GM23338 (cell line): ENCODE measurements at regions not wholly inside any gene's neighbourhood (a gene's known extent, or its start where the extent isn't known, plus 50 kb on each side); places are given as distances from the start of the nearest gene placed in this dataset.

ENCODE experiments used
- ATAC-seq: fragments of 200-7000 bp; cut with Tn5 transposase; 3 replicates; pipeline ENCODE4 v1.9.1; 2020
- DNase-seq: peaks from one replicate; pipeline ENCODE4 v3.0.0-alpha.2; 2015; ENCODE audit warnings: low spot score
- H2AFZ ChIP-seq: fragments of 200-600 bp; sonication (generic); 2 replicates; pipeline ENCODE4 v1.8.0; 2016; ENCODE audit warnings: antibody characterized with exemption, mild to moderate bottlenecking, moderate library complexity
- H3F3A ChIP-seq: fragments of 200-600 bp; sonication (generic); replicated peaks from 2 replicates; pipeline ENCODE4 v1.8.0; 2017; ENCODE audit warnings: antibody characterized with exemption, mixed run types, low read depth
- H3K27ac ChIP-seq: fragments of 200-600 bp; sonication (generic); 2 replicates; pipeline ENCODE4 v1.6.1; 2016; ENCODE audit warnings: low read depth
- H3K27me3 ChIP-seq: fragments of 200-600 bp; sonication (generic); 2 replicates; pipeline ENCODE4 v1.8.0; 2016; ENCODE audit warnings: mild to moderate bottlenecking, mixed run types, moderate library complexity; ENCODE audit not compliant: insufficient read depth
- H3K36me3 ChIP-seq: fragments of 200-600 bp; sonication (generic); 2 replicates; pipeline ENCODE4 v1.8.0; 2016; ENCODE audit warnings: mild to moderate bottlenecking; ENCODE audit not compliant: insufficient read depth
- H3K4me1 ChIP-seq: fragments of 200-600 bp; sonication (generic); 2 replicates; pipeline ENCODE4 v1.8.0; 2016; ENCODE audit warnings: mild to moderate bottlenecking, moderate library complexity; ENCODE audit not compliant: insufficient read depth
- H3K4me2 ChIP-seq: fragments of 200-600 bp; sonication (generic); 2 replicates; pipeline ENCODE4 v1.7.1; 2017; ENCODE audit warnings: mixed run types
- H3K4me3 ChIP-seq: fragments of 200-600 bp; sonication (generic); 2 replicates; pipeline ENCODE4 v1.6.1; 2016; ENCODE audit warnings: mixed run types
- H3K79me2 ChIP-seq: fragments of 200-600 bp; sonication (generic); replicated peaks from 2 replicates; pipeline ENCODE4 v1.8.0; 2017; ENCODE audit warnings: mild to moderate bottlenecking; ENCODE audit not compliant: insufficient read depth
- H3K9me2 ChIP-seq: fragments of 200-600 bp; sonication (generic); 2 replicates; pipeline ENCODE4 v1.8.0; 2017; ENCODE audit not compliant: insufficient read depth
- H4K20me1 ChIP-seq: fragments of 200-600 bp; sonication (generic); replicated peaks from 2 replicates; pipeline ENCODE4 v1.8.0; 2017; ENCODE audit warnings: mild to moderate bottlenecking; ENCODE audit not compliant: insufficient read depth
- H3K27ac Mint-ChIP-seq: 2 replicates; pipeline ENCODE4 v1.8.0; 2020; ENCODE audit warnings: inconsistent platforms, mild to moderate bottlenecking, moderate library complexity, mixed read lengths
- H3K27me3 Mint-ChIP-seq: 3 replicates; pipeline ENCODE4 v1.8.0; 2022; ENCODE audit warnings: low read depth, mild to moderate bottlenecking, moderate library complexity, mixed read lengths, inconsistent platforms; ENCODE audit not compliant: insufficient read depth, poor library complexity
- H3K36me3 Mint-ChIP-seq: 3 replicates; pipeline ENCODE4 v1.8.0; 2021; ENCODE audit warnings: low read depth, mild to moderate bottlenecking, inconsistent platforms, moderate library complexity, mixed read lengths
- H3K4me1 Mint-ChIP-seq: 3 replicates; pipeline ENCODE4 v1.8.0; 2020; ENCODE audit warnings: mild to moderate bottlenecking, inconsistent platforms, mixed read lengths
- H3K4me3 Mint-ChIP-seq: 3 replicates; pipeline ENCODE4 v1.8.0; 2021; ENCODE audit warnings: moderate library complexity, mild to moderate bottlenecking, inconsistent platforms, mixed read lengths
- H3K9me3 Mint-ChIP-seq: 3 replicates; pipeline ENCODE4 v1.8.0; 2020; ENCODE audit warnings: moderate library complexity, mild to moderate bottlenecking, inconsistent platforms, mixed read lengths
- CREB1 ChIP-seq: fragments of 250-450 bp; sonication (Bioruptor Pico); IDR thresholded peaks from 2 replicates; pipeline ENCODE4 v1.5.0; 2020; ENCODE audit warnings: low read depth, mild to moderate bottlenecking, moderate library complexity
- EZH2 ChIP-seq: fragments of 200-600 bp; sonication (generic); IDR thresholded peaks from one replicate; pipeline ENCODE4 v1.8.0; 2017; ENCODE audit warnings: antibody characterized with exemption, mild to moderate bottlenecking, low read depth; ENCODE audit not compliant: unreplicated experiment
- EZH2phosphoT487 ChIP-seq: fragments of 200-600 bp; sonication (generic); IDR thresholded peaks from one replicate; pipeline ENCODE4 v1.8.1; 2018; ENCODE audit warnings: antibody characterized with exemption; ENCODE audit not compliant: unreplicated experiment
- JUNB ChIP-seq: IDR thresholded peaks from one replicate; pipeline ENCODE4 v1.6.1; 2016; ENCODE audit warnings: antibody characterized with exemption; ENCODE audit not compliant: unreplicated experiment
- NANOG ChIP-seq: IDR thresholded peaks from 2 replicates; pipeline ENCODE4 v1.6.1; 2016; ENCODE audit warnings: antibody characterized with exemption, borderline replicate concordance
- POLR2AphosphoS5 ChIP-seq: IDR thresholded peaks from 2 replicates; pipeline ENCODE4 v1.6.1; 2016; ENCODE audit warnings: antibody characterized with exemption, low read depth
- REST ChIP-seq: IDR thresholded peaks from one replicate; pipeline ENCODE4 v1.6.1; 2018; ENCODE audit warnings: antibody characterized with exemption; ENCODE audit not compliant: unreplicated experiment
- STAT1 ChIP-seq: IDR thresholded peaks from one replicate; pipeline ENCODE4 v1.6.1; 2016; ENCODE audit warnings: antibody characterized with exemption; ENCODE audit not compliant: unreplicated experiment
- TF ChIP-seq, protein P1 (sequence below), 2 experiments: fragments of 200-600 bp in 1 of 2; sonication (generic) in 1 of 2; conservative IDR thresholded peaks; 2 replicates each; pipeline versions ENCODE4 v1.5.1 to v1.6.1; 2016 to 2017; ENCODE audit warnings: antibody characterized with exemption in 2 of 2, low read depth in 2 of 2, mild to moderate bottlenecking in 2 of 2, moderate library complexity in 1 of 2
- TF ChIP-seq, protein P2 (sequence below): IDR thresholded peaks from 2 replicates; pipeline ENCODE4 v1.6.1; 2016; ENCODE audit warnings: antibody characterized with exemption

- Mint-ChIP-seq H3K4me1 (no peaks in the 10 kb centered on the region), H3K27me3 (peaks cover under 1% of the 10 kb centered on the region), H3K9me3 (no peaks in the 10 kb centered on the region), H3K27ac (no peak overlapping the region), H3K36me3 (no peaks in the 10 kb centered on the region), H3K4me3 (no peak overlapping the region)
- H3K27ac ChIP-seq, result no peak overlapping the region
- H3K9me2 ChIP-seq, result peaks cover 17% of the 10 kb centered on the region; the same call in 1 of the 2 replicates
- H3K4me2 ChIP-seq, result no peak overlapping the region
- TF ChIP-seq, protein P1, sequence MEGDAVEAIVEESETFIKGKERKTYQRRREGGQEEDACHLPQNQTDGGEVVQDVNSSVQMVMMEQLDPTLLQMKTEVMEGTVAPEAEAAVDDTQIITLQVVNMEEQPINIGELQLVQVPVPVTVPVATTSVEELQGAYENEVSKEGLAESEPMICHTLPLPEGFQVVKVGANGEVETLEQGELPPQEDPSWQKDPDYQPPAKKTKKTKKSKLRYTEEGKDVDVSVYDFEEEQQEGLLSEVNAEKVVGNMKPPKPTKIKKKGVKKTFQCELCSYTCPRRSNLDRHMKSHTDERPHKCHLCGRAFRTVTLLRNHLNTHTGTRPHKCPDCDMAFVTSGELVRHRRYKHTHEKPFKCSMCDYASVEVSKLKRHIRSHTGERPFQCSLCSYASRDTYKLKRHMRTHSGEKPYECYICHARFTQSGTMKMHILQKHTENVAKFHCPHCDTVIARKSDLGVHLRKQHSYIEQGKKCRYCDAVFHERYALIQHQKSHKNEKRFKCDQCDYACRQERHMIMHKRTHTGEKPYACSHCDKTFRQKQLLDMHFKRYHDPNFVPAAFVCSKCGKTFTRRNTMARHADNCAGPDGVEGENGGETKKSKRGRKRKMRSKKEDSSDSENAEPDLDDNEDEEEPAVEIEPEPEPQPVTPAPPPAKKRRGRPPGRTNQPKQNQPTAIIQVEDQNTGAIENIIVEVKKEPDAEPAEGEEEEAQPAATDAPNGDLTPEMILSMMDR (conservative IDR thresholded peaks at IDR 0.05; ENCODE audit: low read depth in 2 of 2), result no peak
- no peak for TF ChIP-seq JUNB
- H2AFZ ChIP-seq, result no peak overlapping the region
- no peaks in the 10 kb centered on the region for H3K36me3 ChIP-seq
- no peak for ATAC-seq
- H3K79me2 ChIP-seq, result no peaks in the 10 kb centered on the region
- H3K4me3 ChIP-seq, result no peak overlapping the region
- no peak for DNase-seq
- H3K4me1 ChIP-seq, result no peaks in the 10 kb centered on the region
- H4K20me1 ChIP-seq, result no peaks in the 10 kb centered on the region
- no peaks in the 10 kb centered on the region for H3K27me3 ChIP-seq
- no peaks in the 10 kb centered on the region for H3F3A ChIP-seq
These were observed 268.0 kb downstream of the MREG start for GRCh38 chr2:215745331-215745730.

DNA sequence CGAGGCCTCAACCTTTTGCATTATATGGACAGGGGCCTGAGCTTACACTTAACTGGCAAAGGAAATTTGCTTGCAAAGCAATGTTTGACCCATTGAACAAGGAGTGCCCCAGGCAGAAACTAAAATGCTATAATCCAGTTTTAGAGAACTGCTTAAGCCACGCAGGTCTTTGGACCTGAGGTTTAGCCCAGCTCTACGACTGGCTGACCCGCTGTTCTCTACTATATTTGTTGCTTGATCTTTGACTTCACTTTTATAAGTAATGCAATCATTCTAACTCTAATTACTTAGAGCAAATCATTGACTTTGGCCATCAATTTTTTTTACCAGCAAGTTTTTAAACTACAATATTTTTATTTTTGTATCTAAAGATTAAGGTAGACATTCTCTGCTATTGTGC, 268.8 kb downstream of the MREG start:
- no peak for ATAC-seq
- H3K4me2 ChIP-seq, result no peak overlapping the region
- Mint-ChIP-seq H3K27ac (no peak overlapping the region), H3K4me1 (no peaks in the 10 kb centered on the region), H3K4me3 (no peak overlapping the region), H3K9me3 (0 out of 3 replicates have a peak, but pooled peaks cover under 1% of the 10 kb centered on the region), H3K27me3 (peaks cover 2% of the 10 kb centered on the region), H3K36me3 (no peaks in the 10 kb centered on the region)
- H3K36me3 ChIP-seq, result no peaks in the 10 kb centered on the region
- no peak for TF ChIP-seq STAT1
- TF ChIP-seq EZH2phosphoT487, result no peak
- TF ChIP-seq, protein P1 (conservative IDR thresholded peaks at IDR 0.05; ENCODE audit: low read depth in 2 of 2), result no peak
- no peak for TF ChIP-seq CREB1
- TF ChIP-seq POLR2AphosphoS5, result no peak
- no peak for TF ChIP-seq EZH2
- TF ChIP-seq NANOG, result no peak
- TF ChIP-seq, protein P2, sequence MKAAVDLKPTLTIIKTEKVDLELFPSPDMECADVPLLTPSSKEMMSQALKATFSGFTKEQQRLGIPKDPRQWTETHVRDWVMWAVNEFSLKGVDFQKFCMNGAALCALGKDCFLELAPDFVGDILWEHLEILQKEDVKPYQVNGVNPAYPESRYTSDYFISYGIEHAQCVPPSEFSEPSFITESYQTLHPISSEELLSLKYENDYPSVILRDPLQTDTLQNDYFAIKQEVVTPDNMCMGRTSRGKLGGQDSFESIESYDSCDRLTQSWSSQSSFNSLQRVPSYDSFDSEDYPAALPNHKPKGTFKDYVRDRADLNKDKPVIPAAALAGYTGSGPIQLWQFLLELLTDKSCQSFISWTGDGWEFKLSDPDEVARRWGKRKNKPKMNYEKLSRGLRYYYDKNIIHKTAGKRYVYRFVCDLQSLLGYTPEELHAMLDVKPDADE, result no peak
- no peak for TF ChIP-seq JUNB
- no peak for TF ChIP-seq REST
- no peak overlapping the region for H3K27ac ChIP-seq
- no peak overlapping the region for H3K4me3 ChIP-seq
- no peaks in the 10 kb centered on the region for H3K79me2 ChIP-seq
- DNase-seq, result no peak
- H3K4me1 ChIP-seq, result no peaks in the 10 kb centered on the region
- H3K27me3 ChIP-seq, result no peaks in the 10 kb centered on the region
- peaks cover 12% of the 10 kb centered on the region; the same call in 1 of the 2 replicates for H3K9me2 ChIP-seq
- H3F3A ChIP-seq, result no peaks in the 10 kb centered on the region
- H4K20me1 ChIP-seq, result no peaks in the 10 kb centered on the region
- H2AFZ ChIP-seq, result no peak overlapping the region
